ENCODE measurements at regions not wholly inside any gene's neighbourhood (a gene's known extent, or its start where the extent isn't known, plus 50 kb on each side); places are given as distances from the start of the nearest gene placed in this dataset.

- H3K4me3 Mint-ChIP-seq: no peak overlapping the region
- peaks cover 20% of the 10 kb centered on the region for H3K27me3 Mint-ChIP-seq (ENCODE audit: insufficient read depth)
- DNase-seq: no peak
These were observed 51.6 kb upstream of the CACNA1A start for GRCh38 chr19:13557756-13558398.

DNA sequence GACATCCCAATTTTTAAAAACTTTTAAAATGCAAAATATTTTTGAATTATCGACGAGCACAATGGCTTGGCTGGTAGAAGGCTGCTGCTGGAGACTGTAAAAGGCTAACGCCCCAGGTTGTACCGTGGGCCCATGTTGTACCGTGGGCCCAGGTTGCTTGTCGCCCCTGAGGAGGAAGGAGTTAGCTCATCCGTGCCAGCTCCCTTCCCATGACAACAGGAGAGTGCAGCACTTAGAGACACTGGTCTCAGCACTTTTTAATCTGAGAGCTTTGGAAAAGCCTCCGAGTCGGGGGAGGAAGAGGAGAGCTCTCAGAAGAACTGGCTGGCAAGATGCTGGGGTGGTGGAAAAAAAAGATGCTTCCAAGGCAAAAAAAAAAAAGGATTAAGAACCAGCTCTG is 50.3 kb upstream of the CACNA1A start:
- DNase-seq: no peak
- no peaks in the 10 kb centered on the region for H3K36me3 Mint-ChIP-seq (ENCODE audit: low read depth)

More at GRCh38 chr19:13557756-13558398, 51.6 kb upstream of the CACNA1A start:
- TF ChIP-seq, protein P1, sequence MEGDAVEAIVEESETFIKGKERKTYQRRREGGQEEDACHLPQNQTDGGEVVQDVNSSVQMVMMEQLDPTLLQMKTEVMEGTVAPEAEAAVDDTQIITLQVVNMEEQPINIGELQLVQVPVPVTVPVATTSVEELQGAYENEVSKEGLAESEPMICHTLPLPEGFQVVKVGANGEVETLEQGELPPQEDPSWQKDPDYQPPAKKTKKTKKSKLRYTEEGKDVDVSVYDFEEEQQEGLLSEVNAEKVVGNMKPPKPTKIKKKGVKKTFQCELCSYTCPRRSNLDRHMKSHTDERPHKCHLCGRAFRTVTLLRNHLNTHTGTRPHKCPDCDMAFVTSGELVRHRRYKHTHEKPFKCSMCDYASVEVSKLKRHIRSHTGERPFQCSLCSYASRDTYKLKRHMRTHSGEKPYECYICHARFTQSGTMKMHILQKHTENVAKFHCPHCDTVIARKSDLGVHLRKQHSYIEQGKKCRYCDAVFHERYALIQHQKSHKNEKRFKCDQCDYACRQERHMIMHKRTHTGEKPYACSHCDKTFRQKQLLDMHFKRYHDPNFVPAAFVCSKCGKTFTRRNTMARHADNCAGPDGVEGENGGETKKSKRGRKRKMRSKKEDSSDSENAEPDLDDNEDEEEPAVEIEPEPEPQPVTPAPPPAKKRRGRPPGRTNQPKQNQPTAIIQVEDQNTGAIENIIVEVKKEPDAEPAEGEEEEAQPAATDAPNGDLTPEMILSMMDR (IDR thresholded peaks at IDR 0.05): no peak
- no peaks in the 10 kb centered on the region for H3K36me3 Mint-ChIP-seq (ENCODE audit: low read depth)
- no peaks in the 10 kb centered on the region for H3K9me3 Mint-ChIP-seq
- H3K4me1 Mint-ChIP-seq (ENCODE audit: low read depth): peaks cover 9% of the 10 kb centered on the region
- no peak overlapping the region for H3K27ac Mint-ChIP-seq

More for the DNA sequence above, 50.3 kb upstream of the CACNA1A start:
- Mint-ChIP-seq H3K9me3 (no peaks in the 10 kb centered on the region), H3K4me3 (no peak overlapping the region), H3K27ac (no peak overlapping the region), H3K4me1 (ENCODE audit: low read depth) (peaks cover 15% of the 10 kb centered on the region), H3K27me3 (ENCODE audit: insufficient read depth) (peaks cover 26% of the 10 kb centered on the region)
- TF ChIP-seq, protein P1 (IDR thresholded peaks at IDR 0.05): no peak

All from HFFc6 (cell line).